IMR-90 (cell line): ENCODE measurements at regions not wholly inside any gene's neighbourhood (a gene's known extent, or its start where the extent isn't known, plus 50 kb on each side); places are given as distances from the start of the nearest gene placed in this dataset.

ENCODE experiments used
- BHLHE40 ChIP-seq: fragments of 150-350 bp; IDR thresholded peaks from 2 replicates; pipeline ENCODE4 v1.6.1; 2016; ENCODE audit warnings: mild to moderate bottlenecking, low read depth, low read length
- CEBPB ChIP-seq: IDR thresholded peaks from 2 replicates; pipeline ENCODE4 v1.6.1; 2012; ENCODE audit warnings: low read depth, low read length, improper control_type of control experiment
- FOS ChIP-seq: fragments of 150-350 bp; IDR thresholded peaks from 2 replicates; pipeline ENCODE4 v1.6.1; 2016; ENCODE audit warnings: low read depth, low read length
- MXI1 ChIP-seq: IDR thresholded peaks from 2 replicates; pipeline ENCODE4 v1.6.1; 2012; ENCODE audit warnings: low read depth, mild to moderate bottlenecking, low read length, moderate library complexity, borderline replicate concordance
- NFE2L2 ChIP-seq: fragments of 150-350 bp; IDR thresholded peaks from 2 replicates; pipeline ENCODE4 v1.6.1; 2016; ENCODE audit warnings: low read depth, mild to moderate bottlenecking, low read length
- POLR2A ChIP-seq: IDR thresholded peaks from 2 replicates; pipeline ENCODE4 v1.6.1; 2012; ENCODE audit warnings: mild to moderate bottlenecking, low read depth, low read length
- RAD21 ChIP-seq: IDR thresholded peaks from 2 replicates; pipeline ENCODE4 v1.6.1; 2012; ENCODE audit warnings: low read length, improper control_type of control experiment
- RCOR1 ChIP-seq: IDR thresholded peaks from 2 replicates; pipeline ENCODE4 v1.6.1; 2012; ENCODE audit warnings: mild to moderate bottlenecking, low read length, improper control_type of control experiment; ENCODE audit not compliant: insufficient replicate concordance
- RFX5 ChIP-seq: IDR thresholded peaks from 2 replicates; pipeline ENCODE4 v1.8.0; 2012; ENCODE audit warnings: low read depth, mild to moderate bottlenecking, low read length, moderate library complexity
- USF2 ChIP-seq: fragments of 150-350 bp; IDR thresholded peaks from 2 replicates; pipeline ENCODE4 v1.6.1; 2017; ENCODE audit warnings: mild to moderate bottlenecking, antibody characterized with exemption, low read length, low read depth
- TF ChIP-seq, protein P1 (sequence below): conservative IDR thresholded peaks from 2 replicates; pipeline ENCODE4 v1.5.1; 2012; ENCODE audit warnings: mild to moderate bottlenecking, low read depth, low read length, improper control_type of control experiment
- TF ChIP-seq, protein P2 (sequence below): fragments of 150-350 bp; IDR thresholded peaks from 2 replicates; pipeline ENCODE4 v1.6.1; 2016; ENCODE audit warnings: low read depth, mild to moderate bottlenecking, low read length, moderate library complexity, borderline replicate concordance

- TF ChIP-seq RAD21 (no peak), RFX5 (no peak), NFE2L2 (no peak), POLR2A (no peak), MXI1 (no peak), BHLHE40 (no peak), RCOR1 (no peak), USF2 (no peak), CEBPB (no peak), FOS (no peak)
- TF ChIP-seq, protein P1, sequence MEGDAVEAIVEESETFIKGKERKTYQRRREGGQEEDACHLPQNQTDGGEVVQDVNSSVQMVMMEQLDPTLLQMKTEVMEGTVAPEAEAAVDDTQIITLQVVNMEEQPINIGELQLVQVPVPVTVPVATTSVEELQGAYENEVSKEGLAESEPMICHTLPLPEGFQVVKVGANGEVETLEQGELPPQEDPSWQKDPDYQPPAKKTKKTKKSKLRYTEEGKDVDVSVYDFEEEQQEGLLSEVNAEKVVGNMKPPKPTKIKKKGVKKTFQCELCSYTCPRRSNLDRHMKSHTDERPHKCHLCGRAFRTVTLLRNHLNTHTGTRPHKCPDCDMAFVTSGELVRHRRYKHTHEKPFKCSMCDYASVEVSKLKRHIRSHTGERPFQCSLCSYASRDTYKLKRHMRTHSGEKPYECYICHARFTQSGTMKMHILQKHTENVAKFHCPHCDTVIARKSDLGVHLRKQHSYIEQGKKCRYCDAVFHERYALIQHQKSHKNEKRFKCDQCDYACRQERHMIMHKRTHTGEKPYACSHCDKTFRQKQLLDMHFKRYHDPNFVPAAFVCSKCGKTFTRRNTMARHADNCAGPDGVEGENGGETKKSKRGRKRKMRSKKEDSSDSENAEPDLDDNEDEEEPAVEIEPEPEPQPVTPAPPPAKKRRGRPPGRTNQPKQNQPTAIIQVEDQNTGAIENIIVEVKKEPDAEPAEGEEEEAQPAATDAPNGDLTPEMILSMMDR = no peak
- TF ChIP-seq, protein P2, sequence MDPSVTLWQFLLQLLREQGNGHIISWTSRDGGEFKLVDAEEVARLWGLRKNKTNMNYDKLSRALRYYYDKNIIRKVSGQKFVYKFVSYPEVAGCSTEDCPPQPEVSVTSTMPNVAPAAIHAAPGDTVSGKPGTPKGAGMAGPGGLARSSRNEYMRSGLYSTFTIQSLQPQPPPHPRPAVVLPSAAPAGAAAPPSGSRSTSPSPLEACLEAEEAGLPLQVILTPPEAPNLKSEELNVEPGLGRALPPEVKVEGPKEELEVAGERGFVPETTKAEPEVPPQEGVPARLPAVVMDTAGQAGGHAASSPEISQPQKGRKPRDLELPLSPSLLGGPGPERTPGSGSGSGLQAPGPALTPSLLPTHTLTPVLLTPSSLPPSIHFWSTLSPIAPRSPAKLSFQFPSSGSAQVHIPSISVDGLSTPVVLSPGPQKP = no peak
These were observed 300.1 kb downstream of the TMEM167A start for GRCh38 chr5:82777106-82777505.
